MCF 10A (cell line): ENCODE measurements at regions not wholly inside any gene's neighbourhood (a gene's known extent, or its start where the extent isn't known, plus 50 kb on each side); places are given as distances from the start of the nearest gene placed in this dataset.

Experiments
- BruUV-seq: library from RNA; stranded (reverse); fragments of 400-500 nt; replicated peaks from 2 replicates; lab custom pipeline; 2021; lab: Mats Ljungman, UMichigan
- CTCF ChIA-PET: fragments of 300-600 bp; sonication (Branson Sonifier 250); formaldehyde crosslinking; extraction: SDS; loops from one replicate; lab custom pipeline; 2021; ENCODE audit warnings: antibody characterized with exemption, inconsistent platforms; lab: Yijun Ruan, JAX
- POLR2A ChIA-PET: fragments of 300-600, 350-650 bp; sonication (Branson Sonifier 250); formaldehyde crosslinking; extraction: SDS; loops from one replicate; lab custom pipeline; 2020; ENCODE audit warnings: antibody characterized with exemption, inconsistent platforms; lab: Yijun Ruan, JAX
- DNase-seq: peaks from one replicate; pipeline ENCODE4 v3.0.0-alpha.2; 2018; ENCODE audit not compliant: unreplicated experiment
- H3K27ac Mint-ChIP-seq: one replicate; pipeline ENCODE4 v1.8.0; 2022; ENCODE audit warnings: mild to moderate bottlenecking, low read depth, mixed read lengths; ENCODE audit not compliant: unreplicated experiment
- H3K27me3 Mint-ChIP-seq: one replicate; pipeline ENCODE4 v1.8.0; 2022; ENCODE audit warnings: mixed read lengths; ENCODE audit not compliant: insufficient read depth, unreplicated experiment
- H3K36me3 Mint-ChIP-seq: one replicate; pipeline ENCODE4 v1.8.0; 2022; ENCODE audit warnings: mild to moderate bottlenecking, moderate library complexity, mixed read lengths; ENCODE audit not compliant: insufficient read depth, unreplicated experiment
- H3K4me1 Mint-ChIP-seq: one replicate; pipeline ENCODE4 v1.8.0; 2022; ENCODE audit warnings: mixed read lengths; ENCODE audit not compliant: insufficient read depth, unreplicated experiment
- H3K4me3 Mint-ChIP-seq: one replicate; pipeline ENCODE4 v1.8.0; 2022; ENCODE audit warnings: mild to moderate bottlenecking, moderate library complexity, mixed read lengths; ENCODE audit not compliant: unreplicated experiment
- H3K9me3 Mint-ChIP-seq: one replicate; pipeline ENCODE4 v1.8.0; 2022; ENCODE audit warnings: mixed read lengths; ENCODE audit not compliant: unreplicated experiment
- intact Hi-C: fragments of 100-400 bp; cut with micrococcal nuclease; formaldehyde crosslinking; loops from 2 replicates; pipeline ENCODE4 v1.14.1; 2022
- TF ChIP-seq, protein P1 (sequence below): fragments of 200-600 bp; IDR thresholded peaks from one replicate; pipeline ENCODE4 v1.8.0; 2022; ENCODE audit warnings: antibody characterized with exemption, mild to moderate bottlenecking; ENCODE audit not compliant: unreplicated experiment

DNA sequence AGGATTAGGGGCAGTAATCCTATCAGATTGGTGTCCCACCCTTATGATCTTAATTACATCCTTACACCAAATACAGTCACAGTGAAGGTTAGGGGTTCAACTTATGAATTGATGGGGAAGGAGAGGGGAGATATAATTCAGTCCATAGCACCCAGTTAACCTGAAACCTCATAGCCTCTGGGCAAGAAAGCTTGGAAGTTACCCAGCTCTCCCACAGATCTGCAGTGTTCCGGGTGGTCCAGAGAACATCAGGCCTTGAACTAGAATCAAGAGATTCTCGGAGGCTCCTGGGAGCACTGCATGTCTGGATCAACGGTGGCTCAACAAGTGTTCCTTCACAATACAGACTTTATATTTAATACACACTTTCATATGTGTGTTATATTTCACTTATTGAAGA is 392.6 kb upstream of the MARCKS start:
- Mint-ChIP-seq H3K9me3 (no peaks in the 10 kb centered on the region), H3K27ac (peak overlapping the region; percentile 3), H3K36me3 (no peaks in the 10 kb centered on the region), H3K27me3 (no peaks in the 10 kb centered on the region), H3K4me3 (no peak overlapping the region), H3K4me1 (peaks cover 13% of the 10 kb centered on the region)
- ChIA-PET POLR2A (interaction anchor here (1.1 to 2.3 kb wide), 8 partner anchors 12 to 394 kb away, joined by 3 to 14 read pairs (median 6); no protein-coding TSS in a partner anchor), CTCF (interaction anchor here (0.5 to 1.4 kb wide), 3 partner anchors 27 to 391 kb away, joined by 3 to 6 read pairs (median 4); no protein-coding TSS in a partner anchor)
- peak; percentile 36 for DNase-seq
- BruUV-seq, result no TSS peak
- intact Hi-C loops, result no loop called here
- TF ChIP-seq, protein P1, sequence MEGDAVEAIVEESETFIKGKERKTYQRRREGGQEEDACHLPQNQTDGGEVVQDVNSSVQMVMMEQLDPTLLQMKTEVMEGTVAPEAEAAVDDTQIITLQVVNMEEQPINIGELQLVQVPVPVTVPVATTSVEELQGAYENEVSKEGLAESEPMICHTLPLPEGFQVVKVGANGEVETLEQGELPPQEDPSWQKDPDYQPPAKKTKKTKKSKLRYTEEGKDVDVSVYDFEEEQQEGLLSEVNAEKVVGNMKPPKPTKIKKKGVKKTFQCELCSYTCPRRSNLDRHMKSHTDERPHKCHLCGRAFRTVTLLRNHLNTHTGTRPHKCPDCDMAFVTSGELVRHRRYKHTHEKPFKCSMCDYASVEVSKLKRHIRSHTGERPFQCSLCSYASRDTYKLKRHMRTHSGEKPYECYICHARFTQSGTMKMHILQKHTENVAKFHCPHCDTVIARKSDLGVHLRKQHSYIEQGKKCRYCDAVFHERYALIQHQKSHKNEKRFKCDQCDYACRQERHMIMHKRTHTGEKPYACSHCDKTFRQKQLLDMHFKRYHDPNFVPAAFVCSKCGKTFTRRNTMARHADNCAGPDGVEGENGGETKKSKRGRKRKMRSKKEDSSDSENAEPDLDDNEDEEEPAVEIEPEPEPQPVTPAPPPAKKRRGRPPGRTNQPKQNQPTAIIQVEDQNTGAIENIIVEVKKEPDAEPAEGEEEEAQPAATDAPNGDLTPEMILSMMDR, result no peak

DNA sequence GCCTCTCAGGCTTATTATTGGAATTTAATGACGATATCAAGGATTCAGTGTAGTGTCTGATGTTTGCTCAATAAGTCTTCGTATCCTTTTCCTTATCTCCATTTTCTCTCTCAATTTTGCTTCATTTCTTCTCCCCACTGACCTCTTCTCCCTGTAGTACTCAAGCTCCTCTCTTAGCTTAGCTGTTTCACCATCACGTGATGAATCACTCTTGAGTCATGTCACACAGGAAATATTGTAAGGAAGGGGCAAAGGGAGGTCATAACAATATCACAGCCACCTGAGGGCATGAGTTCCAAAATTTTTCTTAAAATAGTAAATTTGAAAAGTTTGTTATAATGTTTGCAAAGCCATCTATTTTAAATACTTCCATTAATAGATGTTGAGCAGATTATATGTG is 392.2 kb upstream of the MARCKS start:
- TF ChIP-seq, protein P1, result no peak
- Mint-ChIP-seq H3K9me3 (no peaks in the 10 kb centered on the region), H3K4me1 (peaks cover 13% of the 10 kb centered on the region), H3K27me3 (no peaks in the 10 kb centered on the region), H3K36me3 (no peaks in the 10 kb centered on the region), H3K27ac (peak overlapping the region; percentile 3), H3K4me3 (no peak overlapping the region)
- CTCF ChIA-PET, result interaction anchor here (0.6 to 1.4 kb wide), 2 partner anchors 27 to 391 kb away, joined by 3 to 6 read pairs; no protein-coding TSS in a partner anchor
- intact Hi-C loops, result no loop called here
- DNase-seq, result peak; percentile 89
- no TSS peak for BruUV-seq
- POLR2A ChIA-PET, result interaction anchor here (0.7 to 2.3 kb wide), 7 partner anchors 16 to 394 kb away, joined by 3 to 14 read pairs (median 5); no protein-coding TSS in a partner anchor

DNA sequence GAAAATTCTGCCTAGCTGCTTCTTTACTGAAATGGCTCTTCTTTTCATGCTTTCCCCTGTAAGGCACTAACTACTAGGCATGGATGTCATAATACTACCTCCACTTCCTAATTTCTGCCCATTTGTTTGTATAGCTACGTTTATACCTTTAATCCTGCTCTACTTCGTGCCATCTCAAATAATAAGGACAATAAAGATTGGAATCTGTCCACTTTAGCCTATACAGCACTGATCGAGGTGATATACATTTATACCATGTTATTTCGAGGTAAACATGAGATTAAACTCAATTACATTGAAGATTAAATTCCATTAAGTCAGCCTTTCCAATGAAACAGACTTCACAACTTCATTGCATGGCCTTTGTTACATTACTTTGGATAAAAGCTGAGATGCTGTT is 390.6 kb upstream of the MARCKS start:
- ChIA-PET POLR2A (interaction anchor here (0.5 to 2.1 kb wide), 3 partner anchors 36 to 392 kb away, joined by 3 to 11 read pairs (median 3); no protein-coding TSS in a partner anchor), CTCF (interaction anchor here (1.0 to 1.2 kb wide), 2 partner anchors 13 to 50 kb away, joined by 4 read pairs; no protein-coding TSS in a partner anchor)
- H3K27ac Mint-ChIP-seq, result no peak overlapping the region
- H3K36me3 Mint-ChIP-seq, result no peaks in the 10 kb centered on the region
- H3K27me3 Mint-ChIP-seq, result no peaks in the 10 kb centered on the region
- intact Hi-C loops, result no loop called here
- no TSS peak for BruUV-seq
- TF ChIP-seq, protein P1, result no peak
- H3K4me3 Mint-ChIP-seq, result no peak overlapping the region
- H3K9me3 Mint-ChIP-seq, result no peaks in the 10 kb centered on the region
- H3K4me1 Mint-ChIP-seq, result peaks cover 13% of the 10 kb centered on the region
- DNase-seq, result no peak

DNA sequence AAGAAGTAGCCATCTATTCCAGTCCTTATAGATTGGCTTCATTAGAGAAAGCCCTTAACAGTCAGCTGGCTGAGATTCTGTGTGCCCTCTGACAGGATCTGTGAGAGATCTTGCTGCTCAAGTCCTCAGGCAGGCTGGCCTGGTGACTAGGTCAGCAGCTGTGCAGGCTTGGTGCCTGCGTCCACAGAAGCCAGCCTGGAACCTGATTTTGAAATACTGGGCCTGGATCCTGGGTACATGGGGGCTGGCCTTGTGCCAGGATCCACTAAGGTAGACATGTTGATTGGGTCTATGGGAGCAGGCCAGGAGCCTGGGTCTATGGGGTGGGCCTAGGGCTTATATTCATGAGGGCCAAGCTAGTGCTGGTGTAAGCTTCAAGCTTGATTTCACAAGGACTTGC is 381.8 kb upstream of the MARCKS start:
- H3K4me3 Mint-ChIP-seq, result no peak overlapping the region
- H3K9me3 Mint-ChIP-seq, result no peaks in the 10 kb centered on the region
- no peaks in the 10 kb centered on the region for H3K4me1 Mint-ChIP-seq
- no peaks in the 10 kb centered on the region for H3K36me3 Mint-ChIP-seq
- H3K27ac Mint-ChIP-seq, result no peak overlapping the region
- no peaks in the 10 kb centered on the region for H3K27me3 Mint-ChIP-seq
- no TSS peak for BruUV-seq
- TF ChIP-seq, protein P1, result no peak
- intact Hi-C loops, result no loop called here
- ChIA-PET POLR2A (no interaction called here), CTCF (interaction anchor here (0.7 kb wide), 1 partner anchor 11 kb away, joined by 4 read pairs; no protein-coding TSS in a partner anchor)
- DNase-seq, result no peak
